CD8-positive, alpha-beta memory T cell (primary cell): ENCODE measurements at regions not wholly inside any gene's neighbourhood (a gene's known extent, or its start where the extent isn't known, plus 50 kb on each side); places are given as distances from the start of the nearest gene placed in this dataset.

Experiments
- CTCF ChIA-PET: fragments of 350-600 bp; sonication (Branson Sonifier 250); formaldehyde crosslinking; loops from one replicate; lab custom pipeline; 2021; ENCODE audit warnings: antibody characterized with exemption; lab: Charles Lee
- POLR2A ChIA-PET: fragments of 350-600 bp; sonication (Branson Sonifier 250); formaldehyde crosslinking; loops from one replicate; lab custom pipeline; 2021; ENCODE audit warnings: antibody characterized with exemption; lab: Charles Lee
- DNase-seq, 5 donors: peaks; one replicate each; pipeline versions ENCODE4 v3.0.0 to v3.0.0-alpha.2; 2020 to 2022; ENCODE audit warnings: mixed read lengths in 1 of 5
- H3K27ac ChIP-seq: one replicate; pipeline ENCODE4 v1.7.0; 2013; ENCODE audit warnings: low read depth, mild to moderate bottlenecking, low read length, moderate library complexity
- H3K27me3 ChIP-seq: 2 replicates; pipeline ENCODE4 v1.7.0; 2013; ENCODE audit warnings: low read length, mild to moderate bottlenecking; ENCODE audit not compliant: insufficient read depth, poor library complexity, severe bottlenecking
- H3K36me3 ChIP-seq: 2 replicates; pipeline ENCODE4 v1.7.0; 2013; ENCODE audit warnings: mild to moderate bottlenecking, low read length, moderate library complexity; ENCODE audit not compliant: insufficient read depth
- H3K4me1 ChIP-seq: 2 replicates; pipeline ENCODE4 v1.7.0; 2013; ENCODE audit warnings: mild to moderate bottlenecking, low read length, moderate library complexity; ENCODE audit not compliant: insufficient read depth
- H3K4me3 ChIP-seq: 2 replicates; pipeline ENCODE4 v1.7.0; 2013; ENCODE audit warnings: mild to moderate bottlenecking, low read length
- H3K9me3 ChIP-seq: 2 replicates; pipeline ENCODE4 v1.7.0; 2013; ENCODE audit warnings: mild to moderate bottlenecking, low read length
- H3K27ac Mint-ChIP-seq, 8 donors: one replicate each; pipeline ENCODE4 v1.8.0; 2020 to 2021; ENCODE audit warnings: mixed read lengths in 8 of 8, mild to moderate bottlenecking in 6 of 8, inconsistent platforms in 3 of 8, moderate library complexity in 3 of 8
- H3K27me3 Mint-ChIP-seq, 2 donors: one replicate each; pipeline ENCODE4 v1.8.0; 2020 to 2021; ENCODE audit warnings: mixed read lengths in 2 of 2, mild to moderate bottlenecking in 1 of 2, moderate library complexity in 1 of 2
- H3K36me3 Mint-ChIP-seq, 3 donors: one replicate each; pipeline ENCODE4 v1.8.0; 2020 to 2021; ENCODE audit warnings: mixed read lengths in 3 of 3, inconsistent platforms in 1 of 3, mild to moderate bottlenecking in 1 of 3
- H3K4me1 Mint-ChIP-seq, 3 donors: one replicate each; pipeline ENCODE4 v1.8.0; 2020 to 2021; ENCODE audit warnings: mixed read lengths in 3 of 3, inconsistent platforms in 1 of 3, mild to moderate bottlenecking in 1 of 3
- H3K4me3 Mint-ChIP-seq, 7 donors: one replicate each; pipeline ENCODE4 v1.8.0; 2020 to 2021; ENCODE audit warnings: mixed read lengths in 7 of 7, mild to moderate bottlenecking in 6 of 7, moderate library complexity in 4 of 7, inconsistent platforms in 2 of 7
- H3K9me3 Mint-ChIP-seq, 5 donors: one replicate each; pipeline ENCODE4 v1.8.0; 2020 to 2022; ENCODE audit warnings: mixed read lengths in 5 of 5, mild to moderate bottlenecking in 3 of 5, moderate library complexity in 2 of 5, inconsistent platforms in 1 of 5

DNA sequence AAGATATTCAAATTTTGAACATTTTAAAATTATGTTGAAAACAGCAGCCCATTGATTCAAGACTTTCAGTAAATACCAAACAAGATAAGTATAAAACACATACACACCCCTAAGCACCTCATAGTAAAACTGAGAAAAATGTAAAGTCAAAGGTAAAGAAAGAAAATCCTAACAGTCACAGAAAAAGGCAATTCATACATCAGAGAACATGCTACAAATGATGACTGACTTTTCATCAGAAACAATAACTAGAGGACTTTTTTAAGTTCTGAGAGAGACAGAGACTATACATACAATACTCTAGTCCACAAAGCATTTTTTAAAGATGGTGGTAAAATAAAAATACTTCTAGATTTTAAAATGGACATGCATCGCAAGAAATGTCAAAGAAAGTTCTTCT, 111.0 kb downstream of the PFDN4 start:
- ChIA-PET POLR2A (no interaction called here), CTCF (no interaction called here)
- Histone ChIP-seq H3K27me3 (no peaks in the 10 kb centered on the region), H3K36me3 (no peaks in the 10 kb centered on the region), H3K9me3 (no peaks in the 10 kb centered on the region), H3K27ac (no peak overlapping the region), H3K4me3 (no peak overlapping the region), H3K4me1 (no peaks in the 10 kb centered on the region)
- no peak for DNase-seq
- H3K4me1 Mint-ChIP-seq: no peaks in the 10 kb centered on the region
- H3K9me3 Mint-ChIP-seq: no peaks in the 10 kb centered on the region
- no peak overlapping the region for H3K4me3 Mint-ChIP-seq
- no peak overlapping the region for H3K27ac Mint-ChIP-seq
- peaks cover 7 to 26% of the 10 kb centered on the region in 2 donors for H3K27me3 Mint-ChIP-seq
- H3K36me3 Mint-ChIP-seq: no peaks in the 10 kb centered on the region

GRCh38 chr20:54320148-54320607, 112.3 kb downstream of the PFDN4 start:
- Mint-ChIP-seq H3K36me3 (no peaks in the 10 kb centered on the region), H3K27ac (no peak overlapping the region), H3K27me3 (peaks cover 2 to 18% of the 10 kb centered on the region in 2 donors), H3K4me3 (no peak overlapping the region), H3K4me1 (no peaks in the 10 kb centered on the region), H3K9me3 (no peaks in the 10 kb centered on the region)
- ChIA-PET POLR2A (no interaction called here), CTCF (no interaction called here)
- Histone ChIP-seq H3K9me3 (no peaks in the 10 kb centered on the region), H3K27me3 (no peaks in the 10 kb centered on the region), H3K4me3 (no peak overlapping the region), H3K36me3 (no peaks in the 10 kb centered on the region), H3K4me1 (no peaks in the 10 kb centered on the region), H3K27ac (no peak overlapping the region)
- no peak for DNase-seq

DNA sequence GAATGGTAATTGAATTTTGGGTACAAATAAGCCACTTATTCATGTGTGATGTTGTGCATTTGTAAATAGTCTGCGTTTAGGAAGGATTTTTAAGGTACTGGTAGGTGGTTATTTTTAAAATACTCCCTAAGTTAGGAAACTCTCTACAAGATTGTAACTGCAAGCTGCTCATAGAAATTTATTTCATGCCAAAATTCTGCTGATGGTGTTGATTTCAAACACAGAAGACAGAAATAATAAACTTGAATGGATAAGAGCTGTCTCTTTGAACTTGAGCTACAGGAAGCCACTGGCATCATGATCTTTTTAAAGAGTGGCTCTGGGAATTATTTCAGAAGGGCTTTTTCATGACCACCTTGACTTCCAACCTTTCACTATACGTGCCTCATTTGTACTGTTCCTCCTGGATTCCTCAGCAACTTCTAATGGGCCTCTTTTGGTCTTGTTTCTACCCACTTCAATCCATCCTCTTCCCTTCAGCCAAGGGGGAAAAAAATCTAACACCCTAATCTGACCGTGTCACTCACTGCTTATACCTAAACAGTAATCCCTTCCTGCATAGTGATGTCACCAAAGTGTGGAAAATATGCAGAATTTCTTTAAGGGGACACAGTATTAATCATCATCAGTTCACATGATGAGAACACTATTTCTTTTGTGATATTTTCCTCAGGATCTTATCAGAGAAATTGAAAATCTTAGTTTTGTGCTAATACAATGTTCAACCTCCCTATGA, 113.6 kb downstream of the PFDN4 start:
- Histone ChIP-seq H3K9me3 (no peaks in the 10 kb centered on the region), H3K36me3 (no peaks in the 10 kb centered on the region), H3K4me1 (no peaks in the 10 kb centered on the region), H3K27ac (no peak overlapping the region), H3K27me3 (no peaks in the 10 kb centered on the region), H3K4me3 (no peak overlapping the region)
- H3K36me3 Mint-ChIP-seq: no peaks in the 10 kb centered on the region
- no peaks in the 10 kb centered on the region for H3K4me1 Mint-ChIP-seq
- H3K9me3 Mint-ChIP-seq: no peaks in the 10 kb centered on the region
- H3K27ac Mint-ChIP-seq: no peak overlapping the region
- no peak for DNase-seq
- H3K27me3 Mint-ChIP-seq: peaks cover 2 to 7% of the 10 kb centered on the region in 2 donors
- ChIA-PET POLR2A (no interaction called here), CTCF (no interaction called here)
- no peak overlapping the region for H3K4me3 Mint-ChIP-seq

DNA sequence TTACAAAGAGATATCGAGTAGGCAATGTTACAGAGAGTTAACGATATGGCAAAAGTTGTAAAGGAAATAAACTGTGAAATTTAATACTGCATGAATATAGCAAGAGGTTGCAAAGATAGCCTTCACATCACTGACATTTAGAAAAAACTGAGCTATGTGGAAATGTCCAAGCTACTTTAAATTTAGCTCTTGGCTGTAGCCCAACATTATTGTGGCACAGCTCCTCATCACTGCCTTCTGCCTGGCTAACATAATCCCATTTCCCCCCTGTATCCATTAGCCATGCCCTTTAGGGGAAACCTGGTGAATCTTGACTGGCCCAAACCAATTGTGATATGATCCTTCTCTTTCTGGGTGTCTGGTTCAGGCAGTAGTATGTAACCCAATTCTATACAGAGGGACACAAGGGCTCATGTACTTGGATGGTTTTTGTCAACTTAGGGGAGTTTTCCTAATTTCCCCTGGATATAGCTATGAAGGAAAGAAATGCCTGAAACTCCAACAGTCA, 115.4 kb downstream of the PFDN4 start:
- no peak overlapping the region for H3K27ac Mint-ChIP-seq
- Histone ChIP-seq H3K4me3 (no peak overlapping the region), H3K4me1 (no peaks in the 10 kb centered on the region), H3K27ac (no peak overlapping the region), H3K27me3 (no peaks in the 10 kb centered on the region), H3K36me3 (no peaks in the 10 kb centered on the region), H3K9me3 (no peaks in the 10 kb centered on the region)
- ChIA-PET POLR2A (no interaction called here), CTCF (no interaction called here)
- DNase-seq: no peak
- H3K27me3 Mint-ChIP-seq: peaks cover 1 to 7% of the 10 kb centered on the region in 2 donors
- H3K4me1 Mint-ChIP-seq: no peaks in the 10 kb centered on the region
- no peaks in the 10 kb centered on the region for H3K36me3 Mint-ChIP-seq
- no peak overlapping the region for H3K4me3 Mint-ChIP-seq
- no peaks in the 10 kb centered on the region for H3K9me3 Mint-ChIP-seq

- DNase-seq: no peak
- no peak overlapping the region for H3K4me3 ChIP-seq
- no peaks in the 10 kb centered on the region for H3K36me3 ChIP-seq
- H3K36me3 Mint-ChIP-seq: no peaks in the 10 kb centered on the region
- no peak overlapping the region for H3K27ac ChIP-seq
- no peaks in the 10 kb centered on the region for H3K9me3 Mint-ChIP-seq
- H3K27ac Mint-ChIP-seq: no peak overlapping the region
- H3K27me3 ChIP-seq: no peaks in the 10 kb centered on the region
- no peaks in the 10 kb centered on the region for H3K9me3 ChIP-seq
- no peak overlapping the region for H3K4me3 Mint-ChIP-seq
- ChIA-PET POLR2A (no interaction called here), CTCF (no interaction called here)
- H3K4me1 Mint-ChIP-seq: no peaks in the 10 kb centered on the region
- H3K4me1 ChIP-seq: no peaks in the 10 kb centered on the region
- H3K27me3 Mint-ChIP-seq: peaks cover 1 to 9% of the 10 kb centered on the region in 2 donors
These were observed 116.2 kb downstream of the PFDN4 start for GRCh38 chr20:54324041-54324440.

DNA sequence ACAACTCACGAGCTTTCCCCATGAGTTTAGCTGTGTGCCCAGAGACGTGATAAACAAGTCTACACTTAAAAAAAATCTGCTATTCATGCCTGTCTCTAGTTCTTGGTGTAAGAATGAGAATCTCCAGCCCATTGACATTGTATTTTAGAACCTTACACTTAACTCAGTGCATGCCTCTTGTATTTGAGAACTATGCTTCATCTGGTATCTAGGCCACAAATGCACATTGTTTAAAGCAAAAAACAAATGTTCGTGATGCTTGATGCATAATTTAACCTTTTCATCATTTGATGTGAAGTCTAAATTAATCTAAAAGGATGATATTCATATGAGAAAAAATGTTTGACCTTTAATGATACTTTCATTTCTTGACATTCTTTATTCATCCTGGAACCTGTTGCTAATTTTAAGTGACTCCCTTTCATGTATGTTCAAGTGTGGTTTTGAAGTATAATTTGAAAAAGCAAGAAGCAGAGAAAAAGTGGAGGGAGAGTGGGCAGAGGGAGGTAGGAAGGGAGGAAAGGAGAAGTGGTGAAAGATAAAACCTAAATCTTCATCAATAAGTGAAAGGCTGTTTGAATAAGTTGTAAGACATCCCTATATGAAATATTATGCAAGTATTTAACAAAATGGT, 116.9 kb downstream of the PFDN4 start:
- Histone ChIP-seq H3K4me1 (no peaks in the 10 kb centered on the region), H3K27me3 (no peaks in the 10 kb centered on the region), H3K27ac (no peak overlapping the region), H3K4me3 (no peak overlapping the region), H3K9me3 (no peaks in the 10 kb centered on the region), H3K36me3 (no peaks in the 10 kb centered on the region)
- H3K27ac Mint-ChIP-seq: no peak overlapping the region
- no peaks in the 10 kb centered on the region for H3K36me3 Mint-ChIP-seq
- ChIA-PET CTCF (no interaction called here), POLR2A (no interaction called here)
- peaks cover 1 to 16% of the 10 kb centered on the region in 2 donors for H3K27me3 Mint-ChIP-seq
- no peak for DNase-seq
- H3K9me3 Mint-ChIP-seq: no peaks in the 10 kb centered on the region
- no peaks in the 10 kb centered on the region for H3K4me1 Mint-ChIP-seq
- no peak overlapping the region for H3K4me3 Mint-ChIP-seq

DNA sequence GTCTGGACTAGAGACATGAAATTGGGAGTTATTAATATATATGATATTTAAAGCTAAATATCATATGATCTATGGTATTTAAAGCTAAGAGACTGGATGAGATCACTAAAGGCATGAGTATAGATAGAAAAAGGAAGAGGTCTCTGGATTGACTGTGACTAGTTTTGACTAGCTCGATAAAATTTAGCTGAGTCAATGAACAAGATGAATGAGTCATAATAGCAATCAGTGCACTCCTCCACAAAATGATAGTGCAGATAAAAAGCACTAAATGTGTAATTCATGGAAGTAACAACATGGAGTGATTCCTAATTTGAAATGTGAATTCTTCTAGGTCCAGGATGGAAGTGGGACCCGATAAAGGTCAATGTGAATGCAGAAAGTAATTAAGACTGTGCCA, 127.4 kb downstream of the PFDN4 start:
- Histone ChIP-seq H3K36me3 (no peaks in the 10 kb centered on the region), H3K9me3 (no peaks in the 10 kb centered on the region), H3K4me3 (no peak overlapping the region), H3K27ac (no peak overlapping the region), H3K4me1 (no peaks in the 10 kb centered on the region), H3K27me3 (no peaks in the 10 kb centered on the region)
- H3K9me3 Mint-ChIP-seq: peaks cover 0 to 2% (median 0%) of the 10 kb centered on the region in 5 donors
- H3K27me3 Mint-ChIP-seq: peaks cover 7 to 8% of the 10 kb centered on the region in 2 donors
- ChIA-PET POLR2A (no interaction called here), CTCF (no interaction called here)
- no peak for DNase-seq
- H3K36me3 Mint-ChIP-seq: no peaks in the 10 kb centered on the region
- H3K4me1 Mint-ChIP-seq: no peaks in the 10 kb centered on the region
- no peak overlapping the region for H3K27ac Mint-ChIP-seq
- no peak overlapping the region for H3K4me3 Mint-ChIP-seq

DNA sequence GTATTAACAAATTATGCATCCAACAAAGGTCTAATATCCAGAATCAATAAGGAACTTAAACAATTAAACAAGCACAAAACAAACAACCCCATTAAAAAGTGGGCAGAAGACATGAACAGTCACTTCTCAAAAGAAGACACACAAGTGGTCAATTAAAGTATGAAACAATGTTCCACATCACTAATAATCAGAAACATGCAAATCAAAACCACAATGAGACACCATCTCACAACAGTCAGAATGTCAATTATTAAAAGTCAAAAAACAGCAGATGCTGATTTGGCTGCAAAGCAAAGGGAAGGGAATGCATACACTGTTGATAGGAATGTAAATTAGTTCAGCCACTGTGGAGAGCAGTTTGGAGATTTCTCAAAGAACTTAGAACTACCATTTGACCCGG, 129.3 kb downstream of the PFDN4 start:
- no peak for DNase-seq
- Histone ChIP-seq H3K4me1 (no peaks in the 10 kb centered on the region), H3K9me3 (no peaks in the 10 kb centered on the region), H3K27me3 (no peaks in the 10 kb centered on the region), H3K36me3 (no peaks in the 10 kb centered on the region), H3K4me3 (no peak overlapping the region), H3K27ac (no peak overlapping the region)
- Mint-ChIP-seq H3K4me1 (no peaks in the 10 kb centered on the region), H3K4me3 (no peak overlapping the region), H3K9me3 (peaks cover 0 to 2% (median 0%) of the 10 kb centered on the region in 5 donors), H3K27ac (no peak overlapping the region), H3K36me3 (no peaks in the 10 kb centered on the region), H3K27me3 (peaks cover 5% of the 10 kb centered on the region in 2 donors)
- ChIA-PET POLR2A (no interaction called here), CTCF (no interaction called here)
